ENCODE measurements at regions not wholly inside any gene's neighbourhood (a gene's known extent, or its start where the extent isn't known, plus 50 kb on each side); places are given as distances from the start of the nearest gene placed in this dataset.
"Not testable (repeated sequence)": the region's sequence is repeated elsewhere in the genome, so short reads cannot be mapped to it uniquely, and the experiment has no call there.

- Histone ChIP-seq H3K79me2 (ENCODE audit: control insufficient read depth, insufficient read depth, low read length) (no peaks in the 10 kb centered on the region), H3K36me3 (ENCODE audit: control insufficient read depth, insufficient read depth, low read length) (no peaks in the 10 kb centered on the region), H3K27ac (ENCODE audit: insufficient read depth, low read length) (no peak overlapping the region), H3K9me3 (ENCODE audit: control insufficient read depth, insufficient read depth, low read depth, low read length) (no peaks in the 10 kb centered on the region), H4K20me1 (ENCODE audit: control insufficient read depth, extremely low read depth, insufficient read depth, low read length) (no peaks in the 10 kb centered on the region), H3K27me3 (ENCODE audit: control insufficient read depth, insufficient read depth, low read length) (no peaks in the 10 kb centered on the region), H3K4me2 (ENCODE audit: extremely low read depth, insufficient read depth, low read length) (no peak overlapping the region), H3K4me3 (replicated peaks in 1 of 4; ENCODE audit: control extremely low read depth in 1 of 4, insufficient read depth in 1 of 4, low read depth in 3 of 4, low read length in 4 of 4) (no peak overlapping the region), H3K4me1 (ENCODE audit: control insufficient read depth, extremely low read depth, insufficient read depth, low read length) (no peaks in the 10 kb centered on the region), H2AFZ (ENCODE audit: low read length) (no peak overlapping the region), H3K9ac (ENCODE audit: insufficient read depth, low read length) (no peak overlapping the region)
- no peak for DNase-seq (ENCODE audit: low read depth in 2 of 2)
- TF ChIP-seq, protein P1, sequence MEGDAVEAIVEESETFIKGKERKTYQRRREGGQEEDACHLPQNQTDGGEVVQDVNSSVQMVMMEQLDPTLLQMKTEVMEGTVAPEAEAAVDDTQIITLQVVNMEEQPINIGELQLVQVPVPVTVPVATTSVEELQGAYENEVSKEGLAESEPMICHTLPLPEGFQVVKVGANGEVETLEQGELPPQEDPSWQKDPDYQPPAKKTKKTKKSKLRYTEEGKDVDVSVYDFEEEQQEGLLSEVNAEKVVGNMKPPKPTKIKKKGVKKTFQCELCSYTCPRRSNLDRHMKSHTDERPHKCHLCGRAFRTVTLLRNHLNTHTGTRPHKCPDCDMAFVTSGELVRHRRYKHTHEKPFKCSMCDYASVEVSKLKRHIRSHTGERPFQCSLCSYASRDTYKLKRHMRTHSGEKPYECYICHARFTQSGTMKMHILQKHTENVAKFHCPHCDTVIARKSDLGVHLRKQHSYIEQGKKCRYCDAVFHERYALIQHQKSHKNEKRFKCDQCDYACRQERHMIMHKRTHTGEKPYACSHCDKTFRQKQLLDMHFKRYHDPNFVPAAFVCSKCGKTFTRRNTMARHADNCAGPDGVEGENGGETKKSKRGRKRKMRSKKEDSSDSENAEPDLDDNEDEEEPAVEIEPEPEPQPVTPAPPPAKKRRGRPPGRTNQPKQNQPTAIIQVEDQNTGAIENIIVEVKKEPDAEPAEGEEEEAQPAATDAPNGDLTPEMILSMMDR (conservative IDR thresholded peaks at IDR 0.05 in 1 of 2, IDR thresholded peaks at IDR 0.05 in 1 of 2; ENCODE audit: low read depth in 1 of 2, low read length in 2 of 2): no peak
- TF ChIP-seq EZH2 (IDR thresholded peaks at IDR 0.05; ENCODE audit: low read length, missing control alignments): no peak
Observed at GRCh38 chr2:142380372-142380771, 249.6 kb upstream of the LRP1B start.

- H3K4me3 ChIP-seq (replicated peaks in 1 of 4; ENCODE audit: control extremely low read depth in 1 of 4, insufficient read depth in 1 of 4, low read depth in 3 of 4, low read length in 4 of 4); H2AFZ ChIP-seq (ENCODE audit: low read length); H3K9me3 ChIP-seq (ENCODE audit: control insufficient read depth, insufficient read depth, low read depth, low read length); H3K79me2 ChIP-seq (ENCODE audit: control insufficient read depth, insufficient read depth, low read length); H3K27me3 ChIP-seq (ENCODE audit: control insufficient read depth, insufficient read depth, low read length); H4K20me1 ChIP-seq (ENCODE audit: control insufficient read depth, extremely low read depth, insufficient read depth, low read length); DNase-seq (ENCODE audit: low read depth in 2 of 2); H3K4me2 ChIP-seq (ENCODE audit: extremely low read depth, insufficient read depth, low read length); H3K9ac ChIP-seq (ENCODE audit: insufficient read depth, low read length); H3K36me3 ChIP-seq (ENCODE audit: control insufficient read depth, insufficient read depth, low read length); H3K27ac ChIP-seq (ENCODE audit: insufficient read depth, low read length); H3K4me1 ChIP-seq (ENCODE audit: control insufficient read depth, extremely low read depth, insufficient read depth, low read length): not testable (repeated sequence)
Observed at GRCh38 chr2:142362069-142362468, 231.3 kb upstream of the LRP1B start.

DNA sequence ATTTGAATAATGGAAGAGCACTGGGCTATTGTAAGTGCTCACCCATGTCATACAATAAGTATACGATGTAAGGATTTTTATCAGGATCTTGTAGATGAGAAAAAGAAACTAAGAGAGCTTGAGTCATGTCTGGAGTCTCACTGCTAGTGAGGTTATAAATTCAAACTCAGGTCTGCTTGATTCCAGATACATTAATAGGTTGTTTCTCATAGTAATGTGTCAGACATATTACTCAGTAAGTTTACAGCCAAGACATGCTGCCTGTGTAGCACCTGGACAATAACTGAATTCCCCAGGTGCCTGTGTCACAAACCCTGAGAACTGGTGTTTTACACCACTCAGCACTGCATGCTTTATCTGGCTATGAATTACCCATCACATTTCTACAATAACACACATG is 216.9 kb upstream of the LRP1B start:
- no peaks in the 10 kb centered on the region for H3K9me3 ChIP-seq (ENCODE audit: control insufficient read depth, insufficient read depth, low read depth, low read length)
- no peak for TF ChIP-seq EZH2 (IDR thresholded peaks at IDR 0.05; ENCODE audit: low read length, missing control alignments)
- TF ChIP-seq, protein P1 (conservative IDR thresholded peaks at IDR 0.05 in 1 of 2, IDR thresholded peaks at IDR 0.05 in 1 of 2; ENCODE audit: low read depth in 1 of 2, low read length in 2 of 2): no peak
- no peak overlapping the region for H3K9ac ChIP-seq (ENCODE audit: insufficient read depth, low read length)
- no peaks in the 10 kb centered on the region for H4K20me1 ChIP-seq (ENCODE audit: control insufficient read depth, extremely low read depth, insufficient read depth, low read length)
- no peak for DNase-seq (ENCODE audit: low read depth in 2 of 2)
- no peaks in the 10 kb centered on the region for H3K79me2 ChIP-seq (ENCODE audit: control insufficient read depth, insufficient read depth, low read length)
- no peak overlapping the region for H3K4me3 ChIP-seq (replicated peaks in 1 of 4; ENCODE audit: control extremely low read depth in 1 of 4, insufficient read depth in 1 of 4, low read depth in 3 of 4, low read length in 4 of 4)
- no peaks in the 10 kb centered on the region for H3K36me3 ChIP-seq (ENCODE audit: control insufficient read depth, insufficient read depth, low read length)
- H3K27me3 ChIP-seq (ENCODE audit: control insufficient read depth, insufficient read depth, low read length): no peaks in the 10 kb centered on the region
- no peak overlapping the region for H2AFZ ChIP-seq (ENCODE audit: low read length)
- H3K27ac ChIP-seq (ENCODE audit: insufficient read depth, low read length): no peak overlapping the region
- no peaks in the 10 kb centered on the region for H3K4me1 ChIP-seq (ENCODE audit: control insufficient read depth, extremely low read depth, insufficient read depth, low read length)
- no peak overlapping the region for H3K4me2 ChIP-seq (ENCODE audit: extremely low read depth, insufficient read depth, low read length)

GRCh38 chr2:142339261-142339660 is 208.4 kb upstream of the LRP1B start:
- no peaks in the 10 kb centered on the region for H3K27me3 ChIP-seq (ENCODE audit: control insufficient read depth, insufficient read depth, low read length)
- no peak overlapping the region for H3K27ac ChIP-seq (ENCODE audit: insufficient read depth, low read length)
- H3K4me3 ChIP-seq (replicated peaks in 1 of 4; ENCODE audit: control extremely low read depth in 1 of 4, insufficient read depth in 1 of 4, low read depth in 3 of 4, low read length in 4 of 4): no peak overlapping the region
- DNase-seq (ENCODE audit: low read depth in 2 of 2): no peak
- H3K36me3 ChIP-seq (ENCODE audit: control insufficient read depth, insufficient read depth, low read length): no peaks in the 10 kb centered on the region
- no peaks in the 10 kb centered on the region for H3K9me3 ChIP-seq (ENCODE audit: control insufficient read depth, insufficient read depth, low read depth, low read length)
- no peaks in the 10 kb centered on the region for H4K20me1 ChIP-seq (ENCODE audit: control insufficient read depth, extremely low read depth, insufficient read depth, low read length)
- no peaks in the 10 kb centered on the region for H3K4me1 ChIP-seq (ENCODE audit: control insufficient read depth, extremely low read depth, insufficient read depth, low read length)
- TF ChIP-seq, protein P1 (conservative IDR thresholded peaks at IDR 0.05 in 1 of 2, IDR thresholded peaks at IDR 0.05 in 1 of 2; ENCODE audit: low read depth in 1 of 2, low read length in 2 of 2): no peak
- TF ChIP-seq EZH2 (IDR thresholded peaks at IDR 0.05; ENCODE audit: low read length, missing control alignments): no peak
- no peaks in the 10 kb centered on the region for H3K79me2 ChIP-seq (ENCODE audit: control insufficient read depth, insufficient read depth, low read length)
- H3K9ac ChIP-seq (ENCODE audit: insufficient read depth, low read length): no peak overlapping the region
- H2AFZ ChIP-seq (ENCODE audit: low read length): no peak overlapping the region
- H3K4me2 ChIP-seq (ENCODE audit: extremely low read depth, insufficient read depth, low read length): no peak overlapping the region
